ENCODE measurements at regions not wholly inside any gene's neighbourhood (a gene's known extent, or its start where the extent isn't known, plus 50 kb on each side); places are given as distances from the start of the nearest gene placed in this dataset.

GRCh38 chr7:22675917-22676343 lies 51.1 kb upstream of the IL6 start:
- TF ChIP-seq CTCF (IDR thresholded peaks at IDR 0.05) = no peak
- TF ChIP-seq POLR2A (IDR thresholded peaks at IDR 0.05) = no peak

Data from adrenal gland (tissue), 5 donors.